HK-2 (cell line): ENCODE measurements at regions not wholly inside any gene's neighbourhood (a gene's known extent, or its start where the extent isn't known, plus 50 kb on each side); places are given as distances from the start of the nearest gene placed in this dataset.

Experiments used
- DNase-seq: peaks from one replicate; pipeline ENCODE4 v3.0.0-alpha.2; 2018; ENCODE audit not compliant: unreplicated experiment

DNA sequence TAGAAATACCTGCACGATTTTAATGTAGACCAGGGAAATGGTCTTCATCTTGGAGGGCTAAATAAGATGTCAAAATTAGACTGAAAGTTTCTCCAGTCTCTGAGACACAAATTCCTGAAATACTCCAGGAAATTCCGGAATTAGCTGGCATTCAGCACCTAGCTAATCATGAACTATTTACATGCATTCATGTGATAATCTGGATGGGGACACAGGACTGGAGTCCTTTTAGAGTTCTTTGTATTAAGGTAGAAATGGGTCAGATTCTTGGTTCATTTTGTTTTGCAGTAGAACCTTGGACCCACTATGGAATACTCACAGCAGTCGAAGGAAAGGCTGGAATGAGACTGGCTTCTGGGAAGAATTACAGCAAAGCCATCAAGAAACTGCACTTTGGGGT lies 65.3 kb upstream of the MDFIC start:
- peak; percentile 6 for DNase-seq

- DNase-seq = no peak
Observed at GRCh38 chr7:114857605-114858004, 64.3 kb upstream of the MDFIC start.

GRCh38 chr7:114859477-114859876 lies 62.4 kb upstream of the MDFIC start:
- no peak for DNase-seq

DNA sequence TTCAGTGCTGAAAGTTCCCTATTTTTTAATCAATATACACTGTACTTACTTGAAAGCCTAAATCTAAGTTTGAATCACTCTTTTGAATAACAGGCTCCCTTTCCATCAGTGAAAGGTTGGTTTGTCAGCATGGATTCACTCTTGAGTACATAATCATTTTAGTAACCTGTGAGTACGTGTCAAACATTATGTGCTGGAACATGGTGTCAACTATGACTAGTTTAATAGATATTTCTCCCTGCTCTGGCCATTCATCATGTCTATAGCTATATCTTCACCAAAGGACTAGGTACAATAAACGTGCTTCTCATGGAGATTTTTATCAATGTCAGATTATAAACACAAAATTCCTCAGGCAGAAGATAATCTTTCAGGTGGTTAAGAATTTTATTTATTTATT lies 61.7 kb upstream of the MDFIC start:
- DNase-seq = no peak

DNA sequence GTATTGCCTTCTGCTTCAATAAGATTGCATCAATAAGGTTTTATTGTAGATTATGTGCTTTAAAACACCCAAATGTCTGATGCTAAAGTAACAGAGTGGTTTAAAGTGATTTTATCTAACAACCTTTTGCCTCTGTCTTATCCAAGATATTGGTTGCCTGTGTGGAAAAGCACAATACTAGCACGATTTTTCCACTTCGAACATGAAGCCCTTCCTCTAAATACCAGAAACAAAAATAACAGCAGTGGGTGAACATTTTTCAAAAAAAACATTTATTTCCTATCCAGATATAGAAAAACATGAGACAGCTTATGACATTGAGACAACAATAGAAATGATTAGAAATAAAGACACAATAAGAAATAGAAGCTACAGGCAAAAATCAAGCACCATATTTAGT lies 59.5 kb upstream of the MDFIC start:
- no peak for DNase-seq

GRCh38 chr7:114864278-114864677 lies 57.6 kb upstream of the MDFIC start:
- DNase-seq = no peak

DNA sequence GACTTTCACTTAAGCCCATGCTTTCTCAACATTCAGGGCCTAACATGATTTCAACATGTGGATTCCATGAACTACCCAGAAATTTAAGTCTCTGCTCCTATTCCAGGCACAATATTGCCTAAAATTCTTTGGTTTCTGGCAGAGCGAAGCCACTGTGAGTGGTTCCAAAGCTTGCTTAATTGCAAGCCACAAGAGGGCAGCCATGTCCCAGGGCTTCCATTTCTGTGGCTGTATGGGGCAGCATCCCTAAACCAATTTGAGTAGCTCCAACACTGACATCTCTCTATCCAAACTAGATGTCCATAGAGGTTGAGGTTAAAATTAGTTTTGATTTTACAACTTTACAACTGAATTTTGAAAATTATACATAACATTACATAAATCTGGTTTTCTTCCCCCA lies 56.3 kb upstream of the MDFIC start:
- peak; percentile 37 for DNase-seq
